Transverse colon (tissue), 4 donors: ENCODE measurements at regions not wholly inside any gene's neighbourhood (a gene's known extent, or its start where the extent isn't known, plus 50 kb on each side); places are given as distances from the start of the nearest gene placed in this dataset.
"Not testable (repeated sequence)": the region's sequence is repeated elsewhere in the genome, so short reads cannot be mapped to it uniquely, and the experiment has no call there.

Source experiments
- DNase-seq: peaks from one replicate; pipeline ENCODE4 v3.0.0-alpha.2; 2019
- H3K27ac ChIP-seq, 4 donors: fragments of 200-600 bp; sonication (generic); 2 replicates each; pipeline ENCODE4 v1.5.1; 2016 to 2018; ENCODE audit warnings: inconsistent platforms in 4 of 4
- H3K27me3 ChIP-seq: fragments of 200-600 bp; sonication (generic); 2 replicates; pipeline ENCODE4 v1.5.1; 2017; ENCODE audit warnings: inconsistent platforms
- H3K36me3 ChIP-seq, 4 donors: fragments of 200-600 bp; sonication (generic); 2 replicates each; pipeline ENCODE4 v1.5.1; 2017 to 2019; ENCODE audit warnings: inconsistent platforms in 4 of 4
- H3K4me1 ChIP-seq, 4 donors: fragments of 200-600 bp; sonication (generic); 2 replicates each; pipeline ENCODE4 v1.5.1; 2017 to 2020; ENCODE audit warnings: inconsistent platforms in 4 of 4
- H3K4me3 ChIP-seq, 4 donors: fragments of 200-600 bp; sonication (generic); 1 replicate in 1 of 4; 2 replicates in 3 of 4; pipeline versions ENCODE4 v1.5.1 to v1.6.1; 2017 to 2019; ENCODE audit warnings: inconsistent platforms in 4 of 4
- H3K9me3 ChIP-seq, 2 donors: fragments of 200-600 bp; sonication (generic); 2 replicates each; pipeline ENCODE4 v1.5.1; 2017 to 2019; ENCODE audit warnings: inconsistent platforms in 2 of 2
- EP300 ChIP-seq: sonication (generic); formaldehyde crosslinking; IDR thresholded peaks from one replicate; pipeline ENCODE4 v1.6.1; 2017; ENCODE audit warnings: antibody characterized with exemption, low read depth
- POLR2A ChIP-seq: fragments of 450-650 bp; IDR thresholded peaks from one replicate; pipeline ENCODE4 v1.6.1; 2016; ENCODE audit warnings: antibody characterized with exemption, mild to moderate bottlenecking, moderate library complexity
- POLR2AphosphoS5 ChIP-seq, 3 donors: sonication (generic); formaldehyde crosslinking; IDR thresholded peaks; one replicate each; pipeline ENCODE4 v1.6.1; 2016; ENCODE audit warnings: antibody characterized with exemption in 3 of 3
- WGBS, 2 donors: methylation state at CpG; one replicate each; pipeline ENCODE4 v1.1.5; 2018; ENCODE audit warnings: low coverage in 1 of 2; 5-methylcytosine and 5-hydroxymethylcytosine counted together
- in situ Hi-C, 4 donors: fragments of 200-750 bp; cut with MboI; loops; one replicate each; pipeline versions ENCODE4 v1.15.0 to v1.15.1; 2017; ENCODE audit warnings: low sequenced_read_pairs in 3 of 4, low pct_ligation_motif_present in 1 of 4, low pct_unique_long_range_greater_than_20kb in 1 of 4
- intact Hi-C: fragments of 100-400 bp; cut with DNase I; formaldehyde crosslinking; loops from one replicate; pipeline ENCODE4 v1.15.1; 2023; ENCODE audit warnings: low total_unique reads
- TF ChIP-seq, protein P1 (sequence below), 5 experiments: fragments of 200-600 bp in 3 of 5; fragments of 450-650 bp in 2 of 5; sonication (generic) in 3 of 5; IDR thresholded peaks; 1 replicate in 2 of 5; 2 replicates in 3 of 5; pipeline ENCODE4 v1.5.1; 2016 to 2017; ENCODE audit warnings: antibody characterized with exemption in 5 of 5, inconsistent platforms in 3 of 5, mild to moderate bottlenecking in 2 of 5, moderate library complexity in 1 of 5

DNA sequence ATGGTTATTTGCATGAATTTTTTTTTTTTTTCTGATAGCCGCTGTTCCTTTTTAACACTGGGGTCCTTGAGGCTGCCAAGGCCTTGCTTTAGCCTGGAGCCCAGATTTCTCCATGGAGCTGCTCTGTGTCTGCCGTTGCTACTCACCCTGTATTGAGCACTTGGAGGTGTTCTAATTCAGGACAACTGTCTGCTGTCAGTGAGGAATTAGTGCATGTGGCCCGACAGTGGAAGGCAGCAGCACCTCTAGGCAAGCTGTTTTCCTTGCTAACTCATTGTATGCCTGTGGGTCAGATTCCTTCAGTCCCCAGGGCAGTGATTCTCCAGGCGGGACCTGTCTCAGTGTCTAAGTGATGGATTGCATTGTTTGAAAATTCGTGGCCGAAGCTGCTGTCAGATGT lies 147.7 kb upstream of the DPP10 start:
- DNase-seq: no peak
- H3K27me3 ChIP-seq: no peaks in the 10 kb centered on the region
- H3K27ac ChIP-seq: no peak overlapping the region
- no peak overlapping the region for H3K4me3 ChIP-seq
- WGBS, 2 donors: 55 to 71% methylated on average over 3 to 6 of the region's 6 CpGs
- TF ChIP-seq EP300: no peak
- H3K36me3 ChIP-seq: no peaks in the 10 kb centered on the region
- in situ Hi-C loops: no loop called here
- no peaks in the 10 kb centered on the region for H3K9me3 ChIP-seq
- no peaks in the 10 kb centered on the region for H3K4me1 ChIP-seq
- intact Hi-C loops: no loop called here

- H3K9me3 ChIP-seq, H3K27ac ChIP-seq, in situ Hi-C loops, DNase-seq, H3K4me3 ChIP-seq, H3K36me3 ChIP-seq, intact Hi-C loops, H3K4me1 ChIP-seq, H3K27me3 ChIP-seq: not testable (repeated sequence)
- WGBS, 2 donors: 93 to 100% methylated on average over 2 to 3 of the region's 3 CpGs
Observed at GRCh38 chr2:114300351-114300750, 142.1 kb upstream of the DPP10 start.

- DNase-seq: no peak
- in situ Hi-C loops: no loop called here
- WGBS, 2 donors: 58 to 61% methylated on average over 2 of the region's 2 CpGs
- Histone ChIP-seq H3K27ac (no peak overlapping the region), H3K27me3 (no peaks in the 10 kb centered on the region), H3K4me3 (no peak overlapping the region), H3K4me1 (no peaks in the 10 kb centered on the region), H3K9me3 (no peaks in the 10 kb centered on the region), H3K36me3 (no peaks in the 10 kb centered on the region)
- intact Hi-C loops: no loop called here
- TF ChIP-seq POLR2AphosphoS5 (IDR thresholded peaks at IDR 0.05): no peak
- TF ChIP-seq POLR2A: no peak
- no peak for TF ChIP-seq EP300
- TF ChIP-seq, protein P1, sequence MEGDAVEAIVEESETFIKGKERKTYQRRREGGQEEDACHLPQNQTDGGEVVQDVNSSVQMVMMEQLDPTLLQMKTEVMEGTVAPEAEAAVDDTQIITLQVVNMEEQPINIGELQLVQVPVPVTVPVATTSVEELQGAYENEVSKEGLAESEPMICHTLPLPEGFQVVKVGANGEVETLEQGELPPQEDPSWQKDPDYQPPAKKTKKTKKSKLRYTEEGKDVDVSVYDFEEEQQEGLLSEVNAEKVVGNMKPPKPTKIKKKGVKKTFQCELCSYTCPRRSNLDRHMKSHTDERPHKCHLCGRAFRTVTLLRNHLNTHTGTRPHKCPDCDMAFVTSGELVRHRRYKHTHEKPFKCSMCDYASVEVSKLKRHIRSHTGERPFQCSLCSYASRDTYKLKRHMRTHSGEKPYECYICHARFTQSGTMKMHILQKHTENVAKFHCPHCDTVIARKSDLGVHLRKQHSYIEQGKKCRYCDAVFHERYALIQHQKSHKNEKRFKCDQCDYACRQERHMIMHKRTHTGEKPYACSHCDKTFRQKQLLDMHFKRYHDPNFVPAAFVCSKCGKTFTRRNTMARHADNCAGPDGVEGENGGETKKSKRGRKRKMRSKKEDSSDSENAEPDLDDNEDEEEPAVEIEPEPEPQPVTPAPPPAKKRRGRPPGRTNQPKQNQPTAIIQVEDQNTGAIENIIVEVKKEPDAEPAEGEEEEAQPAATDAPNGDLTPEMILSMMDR (IDR thresholded peaks at IDR 0.05): no peak
Observed at GRCh38 chr2:114316532-114317300, 125.7 kb upstream of the DPP10 start.

DNA sequence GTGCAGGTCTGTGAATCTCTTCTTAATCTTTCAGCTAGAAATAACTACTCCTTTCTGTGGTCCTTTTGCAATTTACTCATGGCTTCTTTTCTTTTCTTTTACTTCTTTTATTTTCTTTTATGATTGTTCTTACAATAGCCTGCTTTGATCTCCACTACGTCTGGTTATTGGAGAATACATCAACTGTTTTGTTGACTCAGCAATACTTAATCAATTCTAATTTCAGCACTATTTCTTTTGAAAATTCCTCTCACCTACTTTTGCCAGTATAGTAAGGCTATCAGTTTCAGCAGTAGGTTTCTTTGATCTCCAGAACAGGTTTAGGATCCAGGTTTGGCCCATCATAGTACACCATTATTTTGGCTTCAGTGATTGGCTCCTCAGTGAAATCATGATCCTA lies 111.8 kb upstream of the DPP10 start:
- Histone ChIP-seq H3K4me3 (no peak overlapping the region), H3K4me1 (no peaks in the 10 kb centered on the region), H3K27ac (no peak overlapping the region), H3K36me3 (no peaks in the 10 kb centered on the region), H3K27me3 (no peaks in the 10 kb centered on the region), H3K9me3 (no peaks in the 10 kb centered on the region)
- TF ChIP-seq, protein P1 (IDR thresholded peaks at IDR 0.05): no peak
- TF ChIP-seq POLR2A: no peak
- no peak for TF ChIP-seq POLR2AphosphoS5 (IDR thresholded peaks at IDR 0.05)
- TF ChIP-seq EP300: no peak
- WGBS, 2 donors: 64 to 67% methylated on average over 1 of the region's 1 CpG
- intact Hi-C loops (no loop called here), in situ Hi-C loops (no loop called here)
- no peak for DNase-seq

DNA sequence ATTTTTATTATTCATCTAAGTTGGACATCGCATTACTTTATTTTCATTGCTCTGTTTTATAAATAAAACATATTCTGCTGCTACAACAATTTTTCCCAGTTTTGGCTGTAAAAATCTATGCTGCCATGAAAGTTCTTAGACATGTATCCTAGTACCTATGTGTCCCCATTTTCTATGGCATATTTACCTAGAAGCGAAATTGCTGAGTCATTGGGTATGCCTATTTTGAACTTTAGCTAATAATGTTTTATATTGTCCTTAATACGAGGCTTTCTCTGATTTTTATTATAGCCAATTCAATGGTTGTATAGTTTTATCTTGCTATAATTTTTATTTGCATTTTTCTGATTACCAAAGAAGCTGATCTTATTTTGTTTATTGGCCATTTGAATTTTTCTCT lies 110.5 kb upstream of the DPP10 start:
- H3K27ac ChIP-seq: no peak overlapping the region
- in situ Hi-C loops: no loop called here
- no peaks in the 10 kb centered on the region for H3K27me3 ChIP-seq
- 65 to 69% methylated on average over 3 of the region's 3 CpGs for WGBS, 2 donors
- H3K36me3 ChIP-seq: no peaks in the 10 kb centered on the region
- no peak overlapping the region for H3K4me3 ChIP-seq
- TF ChIP-seq, protein P1 (IDR thresholded peaks at IDR 0.05): no peak
- no peak for TF ChIP-seq POLR2A
- no peak for TF ChIP-seq EP300
- H3K9me3 ChIP-seq: no peaks in the 10 kb centered on the region
- no peaks in the 10 kb centered on the region for H3K4me1 ChIP-seq
- no peak for DNase-seq
- intact Hi-C loops: no loop called here
